SH-SY5Y (cell line): ENCODE measurements at regions not wholly inside any gene's neighbourhood (a gene's known extent, or its start where the extent isn't known, plus 50 kb on each side); places are given as distances from the start of the nearest gene placed in this dataset.

Source experiments
- GATA2 ChIP-seq: IDR thresholded peaks from 2 replicates; pipeline ENCODE4 v1.6.1; 2011; ENCODE audit warnings: mild to moderate bottlenecking, low read depth, low read length
- GATA3 ChIP-seq: IDR thresholded peaks from 2 replicates; pipeline ENCODE4 v1.6.1; 2011; ENCODE audit warnings: low read depth, mild to moderate bottlenecking, low read length, moderate library complexity

- no peak for TF ChIP-seq GATA2
- no peak for TF ChIP-seq GATA3
These were observed 417.7 kb upstream of the SALL3 start for GRCh38 chr18:78561757-78562510.
